K562 (cell line): ENCODE measurements at regions not wholly inside any gene's neighbourhood (a gene's known extent, or its start where the extent isn't known, plus 50 kb on each side); places are given as distances from the start of the nearest gene placed in this dataset.

Experiments
- ATAC-seq: fragments of 200-7000 bp; cut with Tn5 transposase; 3 replicates; pipeline ENCODE4 v1.9.1; 2020; ENCODE audit warnings: moderate library complexity
- BruUV-seq: library from RNA; stranded (reverse); fragments of 400-500 nt; replicated peaks from 2 replicates; lab custom pipeline; 2021; lab: Mats Ljungman, UMichigan
- CTCF ChIA-PET: fragments of 300-600 bp; formaldehyde crosslinking; extraction: SDS; loops from one replicate; lab custom pipeline; 2021; ENCODE audit warnings: low intra/inter-chr PET ratio; lab: Yijun Ruan, JAX
- POLR2A ChIA-PET: fragments of 300-600, 350-650 bp; sonication (Branson Sonifier 250); formaldehyde crosslinking; extraction: SDS; loops from one replicate; lab custom pipeline; 2021; ENCODE audit warnings: antibody characterized with exemption, inconsistent platforms; lab: Yijun Ruan, JAX
- DNase-seq, 4 experiments: peaks; one replicate each; pipeline versions ENCODE4 v3.0.0 to v3.0.0-alpha.2; 2011 to 2018; ENCODE audit warnings: low spot score in 3 of 4, mixed read lengths in 3 of 4; ENCODE audit errors: extremely low read depth in 1 of 4
- FAIRE-seq: peaks from 2 replicates; lab custom pipeline; 2011; peaks lifted over from hg19 to GRCh38; lab: Jason Lieb, UNC
- H2AFZ ChIP-seq: 2 replicates; pipeline ENCODE4 v1.6.0; 2011; ENCODE audit warnings: low read depth, low read length, control low read depth, inconsistent platforms
- H3K27ac ChIP-seq: fragments of 200-600 bp; 3 replicates; pipeline ENCODE4 v1.8.0; 2011; ENCODE audit warnings: low read depth, mild to moderate bottlenecking, control low read depth, inconsistent platforms, low read length, moderate library complexity, mixed read lengths; ENCODE audit errors: extremely low read depth
- H3K27me3 ChIP-seq, 2 experiments: fragments of 300-600 bp in 1 of 2; 2 replicates in 1 of 2; 3 replicates in 1 of 2; pipeline versions ENCODE4 v1.6.0 to v1.8.0; 2011; ENCODE audit warnings: inconsistent platforms in 2 of 2, low read length in 2 of 2, mild to moderate bottlenecking in 1 of 2, mixed read lengths in 1 of 2, moderate library complexity in 1 of 2; ENCODE audit not compliant: control insufficient read depth in 2 of 2, insufficient read depth in 2 of 2
- H3K36me3 ChIP-seq: fragments of 300-600 bp; 3 replicates; pipeline ENCODE4 v1.8.0; 2011; ENCODE audit warnings: mild to moderate bottlenecking, low read length, inconsistent platforms; ENCODE audit not compliant: control insufficient read depth, insufficient read depth
- H3K4me1 ChIP-seq, 2 experiments: fragments of 200-600 bp in 1 of 2; replicated peaks in 1 of 2; 2 replicates in 1 of 2; 3 replicates in 1 of 2; pipeline versions ENCODE4 v1.5.1 to v1.8.0; 2011; ENCODE audit warnings: inconsistent platforms in 2 of 2, low read length in 2 of 2, mild to moderate bottlenecking in 1 of 2, mixed read lengths in 1 of 2, moderate library complexity in 1 of 2; ENCODE audit not compliant: control insufficient read depth in 2 of 2, insufficient read depth in 2 of 2
- H3K4me2 ChIP-seq: 2 replicates; pipeline ENCODE4 v1.6.1; 2011; ENCODE audit warnings: low read length, control low read depth, inconsistent platforms, mixed read lengths; ENCODE audit not compliant: insufficient read depth
- H3K4me3 ChIP-seq: fragments of 200-600 bp; sonication (generic), shearing (Covaris generic); 2 replicates; pipeline ENCODE4 v1.5.1; 2016; ENCODE audit warnings: control low read depth, inconsistent platforms
- H3K79me2 ChIP-seq: fragments of 200-600 bp; 3 replicates; pipeline ENCODE4 v1.8.0; 2011; ENCODE audit warnings: low read length, inconsistent platforms; ENCODE audit not compliant: control insufficient read depth, insufficient read depth
- H3K9ac ChIP-seq, 2 experiments: 2 replicates each; pipeline versions ENCODE4 v1.6.0 to v1.6.1; 2011; ENCODE audit warnings: low read depth in 2 of 2, low read length in 2 of 2, control low read depth in 1 of 2, inconsistent platforms in 1 of 2, mild to moderate bottlenecking in 1 of 2, mixed read lengths in 1 of 2; ENCODE audit not compliant: insufficient read depth in 1 of 2
- H3K9me1 ChIP-seq: one replicate; pipeline ENCODE4 v1.6.0; 2011; ENCODE audit warnings: inconsistent platforms, mild to moderate bottlenecking, low read length, moderate library complexity; ENCODE audit not compliant: control insufficient read depth, insufficient read depth
- H3K9me3 ChIP-seq: replicated peaks from 2 replicates; pipeline ENCODE4 v1.5.1; 2011; ENCODE audit warnings: low read depth, low read length, inconsistent platforms; ENCODE audit not compliant: control insufficient read depth, insufficient read depth
- H4K20me1 ChIP-seq: replicated peaks from 2 replicates; pipeline ENCODE4 v1.6.1; 2011; ENCODE audit warnings: low read length, inconsistent platforms, mixed read lengths; ENCODE audit not compliant: control insufficient read depth, insufficient read depth
- WGBS: fragments of 100-300 bp; shearing (Covaris generic); methylation state at CpG from one replicate; pipeline ENCODE4 v1.1.6; 2016; ENCODE audit warnings: low coverage, mixed read lengths; ENCODE audit not compliant: insufficient coverage; ENCODE audit errors: missing lambda C conversion rate; 5-methylcytosine and 5-hydroxymethylcytosine counted together
- in situ Hi-C: fragments of 300-500 bp; cut with MboI; formaldehyde crosslinking; loops from 4 replicates; pipeline ENCODE4 v1.15.0; 2018; ENCODE audit warnings: inconsistent platforms, mixed read lengths
- intact Hi-C: fragments of 100-400 bp; cut with micrococcal nuclease; formaldehyde crosslinking; loops from 2 replicates; pipeline ENCODE4 v1.14.2; 2022
- TF ChIP-seq, protein P1 (sequence below): fragments of 250-450 bp; sonication (Bioruptor Pico); IDR thresholded peaks from 2 replicates; pipeline ENCODE4 v1.5.0; 2021
- TF ChIP-seq, protein P2 (sequence below), 3 experiments: IDR thresholded peaks in 2 of 3; conservative IDR thresholded peaks in 1 of 3; 2 replicates each; pipeline ENCODE4 v1.5.1; 2011 to 2012; ENCODE audit warnings: low read length in 3 of 3, mild to moderate bottlenecking in 3 of 3, control low read depth in 2 of 3, improper control_type of control experiment in 1 of 3, inconsistent platforms in 1 of 3, low read depth in 1 of 3, mixed read lengths in 1 of 3, moderate library complexity in 1 of 3; ENCODE audit not compliant: insufficient read depth in 2 of 3

DNA sequence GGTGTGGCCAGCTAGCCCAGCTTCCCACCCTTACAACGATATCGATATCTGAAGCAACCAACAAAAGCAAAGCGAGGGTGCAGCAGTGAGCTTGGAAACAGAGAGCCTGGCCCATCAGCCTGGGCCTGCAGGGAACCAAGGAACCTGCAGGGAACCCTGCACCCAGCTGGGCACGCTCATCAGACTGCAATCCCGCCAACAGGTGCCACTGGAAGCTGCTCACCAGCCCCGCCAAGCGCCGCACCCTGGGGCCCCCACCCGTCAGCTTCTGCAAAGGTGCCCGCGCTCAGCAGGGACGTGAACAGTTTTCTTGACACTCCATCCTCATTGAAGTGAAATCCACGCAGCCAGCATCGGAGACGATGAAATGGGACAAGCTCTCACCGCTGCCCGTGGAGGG, 250.7 kb downstream of the RBFOX3 start:
- Histone ChIP-seq H4K20me1 (peaks cover 13% of the 10 kb centered on the region), H3K36me3 (no peaks in the 10 kb centered on the region), H3K9me3 (no peaks in the 10 kb centered on the region), H3K4me1 (no peaks in the 10 kb centered on the region), H3K27me3 (peaks cover 7 to 53% of the 10 kb centered on the region in 2 experiments; a peak in 4 of 5 replicates), H3K4me2 (no peak overlapping the region), H3K4me3 (no peak overlapping the region), H3K9ac (no peak overlapping the region), H3K79me2 (no peaks in the 10 kb centered on the region)
- ChIA-PET POLR2A (no interaction called here), CTCF (no interaction called here)
- WGBS: 2% methylated on average over 11 of the region's 17 CpGs
- intact Hi-C loops (no loop called here), in situ Hi-C loops (no loop called here)
- FAIRE-seq (no peak), ATAC-seq (no peak)
- no TSS peak for BruUV-seq
- TF ChIP-seq, protein P1, sequence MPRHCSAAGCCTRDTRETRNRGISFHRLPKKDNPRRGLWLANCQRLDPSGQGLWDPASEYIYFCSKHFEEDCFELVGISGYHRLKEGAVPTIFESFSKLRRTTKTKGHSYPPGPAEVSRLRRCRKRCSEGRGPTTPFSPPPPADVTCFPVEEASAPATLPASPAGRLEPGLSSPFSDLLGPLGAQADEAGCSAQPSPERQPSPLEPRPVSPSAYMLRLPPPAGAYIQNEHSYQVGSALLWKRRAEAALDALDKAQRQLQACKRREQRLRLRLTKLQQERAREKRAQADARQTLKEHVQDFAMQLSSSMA: no peak
- TF ChIP-seq, protein P2, sequence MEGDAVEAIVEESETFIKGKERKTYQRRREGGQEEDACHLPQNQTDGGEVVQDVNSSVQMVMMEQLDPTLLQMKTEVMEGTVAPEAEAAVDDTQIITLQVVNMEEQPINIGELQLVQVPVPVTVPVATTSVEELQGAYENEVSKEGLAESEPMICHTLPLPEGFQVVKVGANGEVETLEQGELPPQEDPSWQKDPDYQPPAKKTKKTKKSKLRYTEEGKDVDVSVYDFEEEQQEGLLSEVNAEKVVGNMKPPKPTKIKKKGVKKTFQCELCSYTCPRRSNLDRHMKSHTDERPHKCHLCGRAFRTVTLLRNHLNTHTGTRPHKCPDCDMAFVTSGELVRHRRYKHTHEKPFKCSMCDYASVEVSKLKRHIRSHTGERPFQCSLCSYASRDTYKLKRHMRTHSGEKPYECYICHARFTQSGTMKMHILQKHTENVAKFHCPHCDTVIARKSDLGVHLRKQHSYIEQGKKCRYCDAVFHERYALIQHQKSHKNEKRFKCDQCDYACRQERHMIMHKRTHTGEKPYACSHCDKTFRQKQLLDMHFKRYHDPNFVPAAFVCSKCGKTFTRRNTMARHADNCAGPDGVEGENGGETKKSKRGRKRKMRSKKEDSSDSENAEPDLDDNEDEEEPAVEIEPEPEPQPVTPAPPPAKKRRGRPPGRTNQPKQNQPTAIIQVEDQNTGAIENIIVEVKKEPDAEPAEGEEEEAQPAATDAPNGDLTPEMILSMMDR (IDR thresholded peaks at IDR 0.05 in 2 of 3, conservative IDR thresholded peaks at IDR 0.05 in 1 of 3; ENCODE audit: insufficient read depth in 2 of 3, low read depth in 1 of 3, low read length in 3 of 3): 0 out of 6 replicates have a peak, but pooled peaks of 1 of the 3 experiments have one; percentile 11
- TF ChIP-seq, all 486 proteins: peak for 1
- no peak for DNase-seq
- no peak overlapping the region for H2AFZ ChIP-seq
- H3K27ac ChIP-seq: no peak overlapping the region
- H3K9me1 ChIP-seq: no peaks in the 10 kb centered on the region
